ENCODE measurements at regions not wholly inside any gene's neighbourhood (a gene's known extent, or its start where the extent isn't known, plus 50 kb on each side); places are given as distances from the start of the nearest gene placed in this dataset.

DNA sequence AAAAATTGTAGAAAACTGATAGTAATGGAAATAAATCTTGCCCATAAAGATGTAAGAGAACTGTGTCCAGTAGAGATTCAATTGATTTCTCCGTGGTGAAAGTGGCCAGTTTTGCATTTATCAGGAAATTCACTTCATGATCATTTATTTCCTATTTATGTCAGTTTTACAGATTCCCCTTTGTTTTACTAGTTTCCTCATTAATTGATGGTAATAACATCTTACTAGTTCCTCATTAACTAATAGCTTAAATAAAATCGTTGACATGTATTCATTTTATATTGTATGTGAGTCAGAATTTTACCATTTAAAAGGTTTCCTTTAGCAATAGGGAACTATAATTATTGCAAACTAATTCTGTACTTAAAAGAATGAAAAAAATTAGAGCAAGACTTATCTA lies 99.8 kb upstream of the ADGRF1 start:
- TF ChIP-seq ZFX (IDR thresholded peaks at IDR 0.05), result no peak
- TF ChIP-seq, protein P1, sequence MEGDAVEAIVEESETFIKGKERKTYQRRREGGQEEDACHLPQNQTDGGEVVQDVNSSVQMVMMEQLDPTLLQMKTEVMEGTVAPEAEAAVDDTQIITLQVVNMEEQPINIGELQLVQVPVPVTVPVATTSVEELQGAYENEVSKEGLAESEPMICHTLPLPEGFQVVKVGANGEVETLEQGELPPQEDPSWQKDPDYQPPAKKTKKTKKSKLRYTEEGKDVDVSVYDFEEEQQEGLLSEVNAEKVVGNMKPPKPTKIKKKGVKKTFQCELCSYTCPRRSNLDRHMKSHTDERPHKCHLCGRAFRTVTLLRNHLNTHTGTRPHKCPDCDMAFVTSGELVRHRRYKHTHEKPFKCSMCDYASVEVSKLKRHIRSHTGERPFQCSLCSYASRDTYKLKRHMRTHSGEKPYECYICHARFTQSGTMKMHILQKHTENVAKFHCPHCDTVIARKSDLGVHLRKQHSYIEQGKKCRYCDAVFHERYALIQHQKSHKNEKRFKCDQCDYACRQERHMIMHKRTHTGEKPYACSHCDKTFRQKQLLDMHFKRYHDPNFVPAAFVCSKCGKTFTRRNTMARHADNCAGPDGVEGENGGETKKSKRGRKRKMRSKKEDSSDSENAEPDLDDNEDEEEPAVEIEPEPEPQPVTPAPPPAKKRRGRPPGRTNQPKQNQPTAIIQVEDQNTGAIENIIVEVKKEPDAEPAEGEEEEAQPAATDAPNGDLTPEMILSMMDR (conservative IDR thresholded peaks at IDR 0.05), result no peak
- H3K27ac ChIP-seq, result no peak overlapping the region

DNA sequence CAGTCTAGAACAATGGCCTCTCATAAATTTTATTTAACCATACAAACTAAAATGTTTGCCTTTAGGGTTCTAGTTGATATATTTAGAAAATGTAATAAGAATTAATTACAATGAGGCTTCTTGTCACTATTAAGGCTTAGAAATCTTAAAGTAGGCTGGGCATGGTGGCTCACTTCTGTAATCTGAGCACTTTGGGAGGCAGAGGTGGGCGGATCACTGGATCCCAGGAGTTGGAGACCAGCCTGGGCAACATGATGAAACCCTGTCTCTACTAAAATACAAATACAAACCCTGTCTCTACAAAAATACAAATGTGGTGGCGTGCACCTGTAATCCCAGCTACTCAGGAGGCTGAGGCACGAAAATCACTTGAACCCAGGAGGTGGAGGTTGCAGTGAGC lies 99.0 kb upstream of the ADGRF1 start:
- no peak overlapping the region for H3K27ac ChIP-seq
- TF ChIP-seq, protein P1 (conservative IDR thresholded peaks at IDR 0.05), result no peak

DNA sequence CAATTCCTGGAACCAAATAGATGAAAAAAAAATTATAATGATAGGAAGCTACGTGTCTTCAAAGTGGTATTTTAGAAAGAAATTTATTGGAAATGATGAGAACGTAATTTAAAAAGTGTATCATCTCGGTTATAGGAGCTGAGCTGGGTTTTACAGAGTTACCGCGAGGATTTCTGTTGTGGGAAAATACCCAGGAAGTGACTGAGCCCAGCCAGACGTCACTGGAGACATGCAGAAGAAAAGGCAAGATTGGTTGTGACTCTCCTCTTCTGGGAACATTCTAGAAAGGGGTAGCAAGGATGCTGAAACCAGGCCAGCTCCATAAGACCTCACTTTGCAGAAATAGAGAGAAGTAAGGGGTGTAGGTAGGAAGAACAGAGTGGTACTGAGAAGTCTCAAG lies 95.9 kb upstream of the ADGRF1 start:
- TF ChIP-seq ZFX (IDR thresholded peaks at IDR 0.05), result no peak
- TF ChIP-seq, protein P1 (conservative IDR thresholded peaks at IDR 0.05), result no peak

DNA sequence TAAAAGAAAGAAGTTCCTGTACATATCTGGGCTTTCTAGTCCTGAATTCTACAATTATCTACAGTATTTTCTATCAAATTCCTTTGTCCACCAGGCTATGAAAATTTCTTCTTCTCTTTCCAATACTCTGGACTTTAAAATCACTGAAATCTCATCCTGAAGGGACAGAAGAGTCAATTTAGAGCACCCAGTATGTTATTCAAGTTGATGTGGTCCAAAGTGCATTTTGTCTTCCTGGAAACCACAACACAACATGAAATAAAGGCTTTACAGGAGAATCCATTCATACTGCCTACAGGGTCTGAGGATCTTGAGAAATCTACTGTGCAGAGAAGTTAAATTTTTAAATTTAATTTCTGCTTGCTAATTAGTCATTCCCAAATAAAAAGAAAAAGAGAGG lies 94.9 kb upstream of the ADGRF1 start:
- no peak overlapping the region for H3K27ac ChIP-seq
- no peak for TF ChIP-seq ZFX (IDR thresholded peaks at IDR 0.05)
- TF ChIP-seq, protein P1 (conservative IDR thresholded peaks at IDR 0.05), result no peak

More for the DNA sequence above, 95.9 kb upstream of the ADGRF1 start:
- no peak overlapping the region for H3K27ac ChIP-seq

DNA sequence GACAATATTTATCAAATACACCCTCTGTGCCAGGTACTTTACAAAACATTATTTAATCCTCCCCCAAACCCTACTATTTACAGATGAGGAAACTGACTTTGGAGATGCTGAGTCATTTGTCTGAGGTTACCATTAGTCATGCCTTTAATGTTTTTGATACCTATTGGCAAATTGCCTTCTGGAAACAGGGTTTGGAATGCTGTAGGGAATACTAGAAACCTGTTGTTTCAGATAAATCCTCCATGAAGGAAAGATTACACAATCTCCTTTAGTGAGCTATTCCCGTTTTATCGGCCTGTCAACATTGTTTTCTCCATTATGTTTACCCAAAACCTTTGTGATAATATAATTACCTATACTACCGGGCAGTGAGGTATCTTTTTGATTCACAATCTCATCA lies 93.6 kb upstream of the ADGRF1 start:
- no peak overlapping the region for H3K27ac ChIP-seq
- TF ChIP-seq, protein P1 (conservative IDR thresholded peaks at IDR 0.05), result no peak
- no peak for TF ChIP-seq ZFX (IDR thresholded peaks at IDR 0.05)

DNA sequence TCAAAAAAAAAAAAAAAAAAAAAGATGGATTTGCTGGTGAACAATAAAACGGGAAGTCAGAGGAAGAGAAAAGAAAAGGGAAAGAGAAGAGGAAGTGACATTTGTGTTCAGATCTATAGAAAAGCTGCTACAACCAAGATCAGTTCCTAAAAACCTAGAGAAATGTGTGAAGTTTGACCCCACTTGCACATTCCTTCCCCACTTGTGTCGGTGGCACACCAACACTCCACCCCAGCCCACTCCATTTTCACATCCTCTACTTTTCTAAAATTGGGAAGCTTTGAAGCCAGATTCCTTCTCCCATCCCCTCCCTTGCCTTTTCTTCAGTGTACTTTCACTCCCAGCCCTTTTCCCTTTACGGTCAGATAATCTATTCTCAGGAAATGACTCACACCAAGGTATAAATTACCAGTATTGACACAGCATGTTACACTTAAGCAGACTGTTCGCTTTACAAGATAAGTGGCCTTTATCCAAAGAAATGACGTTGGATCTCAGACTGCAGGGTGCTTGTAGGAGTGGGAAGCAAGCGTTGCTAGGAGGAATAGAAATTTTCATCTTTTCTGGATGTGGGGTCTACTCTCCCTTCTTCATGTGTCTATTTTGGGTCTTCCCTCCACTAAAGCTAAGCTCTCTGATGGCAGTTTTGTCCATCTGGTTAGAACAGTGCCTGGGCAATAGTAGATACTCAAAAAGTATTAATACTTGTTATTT lies 92.5 kb upstream of the ADGRF1 start:
- no peak overlapping the region; the same call in 1 of the 2 replicates for H3K27ac ChIP-seq
- TF ChIP-seq ZFX (IDR thresholded peaks at IDR 0.05), result no peak
- TF ChIP-seq, protein P1 (conservative IDR thresholded peaks at IDR 0.05), result no peak

DNA sequence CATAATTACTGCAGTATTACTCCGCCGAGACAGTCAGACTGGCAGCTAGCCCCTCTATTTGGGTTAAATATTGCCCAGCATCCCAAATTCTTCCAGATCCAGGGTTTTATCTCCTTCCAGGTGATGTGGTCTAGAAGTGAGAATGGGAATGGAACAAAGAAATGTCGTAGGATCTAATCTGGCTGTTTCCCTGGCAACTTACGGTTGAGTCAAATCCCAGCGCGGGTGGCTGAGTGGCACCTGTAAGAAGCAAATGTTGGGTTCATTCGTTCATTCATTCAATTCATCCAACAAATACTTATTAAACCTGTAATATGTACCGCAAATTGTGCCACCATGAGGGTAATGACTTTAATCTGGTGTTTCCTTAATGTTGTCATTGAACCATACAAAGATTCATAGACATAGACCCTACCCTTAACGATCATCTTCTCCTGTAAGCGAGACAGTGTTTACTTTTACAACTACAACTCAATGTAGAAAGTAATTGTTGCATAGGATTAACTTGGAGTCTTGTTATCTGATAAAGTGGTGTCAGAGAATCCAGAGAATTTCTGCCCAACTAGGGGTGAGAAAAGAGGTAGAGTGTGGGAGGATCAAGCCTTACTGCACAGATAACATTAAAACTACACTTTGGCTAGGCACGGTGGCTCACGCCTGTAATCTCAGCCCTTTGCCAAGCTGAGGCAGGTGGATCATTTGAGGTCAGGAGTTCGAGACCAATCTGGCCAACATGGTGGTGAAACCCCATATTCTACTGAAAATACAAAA lies 91.3 kb upstream of the ADGRF1 start:
- TF ChIP-seq, protein P1 (conservative IDR thresholded peaks at IDR 0.05), result no peak
- no peak for TF ChIP-seq ZFX (IDR thresholded peaks at IDR 0.05)
- no peak overlapping the region for H3K27ac ChIP-seq

All from C4-2B (cell line).